ENCODE measurements at regions not wholly inside any gene's neighbourhood (a gene's known extent, or its start where the extent isn't known, plus 50 kb on each side); places are given as distances from the start of the nearest gene placed in this dataset.
"Not testable (repeated sequence)": the region's sequence is repeated elsewhere in the genome, so short reads cannot be mapped to it uniquely, and the experiment has no call there.

GRCh38 chr9:64070611-64071357, 1214.2 kb downstream of the FOXD4L5 start:
- not testable (repeated sequence) for BruUV-seq (replicated peaks)

DNA sequence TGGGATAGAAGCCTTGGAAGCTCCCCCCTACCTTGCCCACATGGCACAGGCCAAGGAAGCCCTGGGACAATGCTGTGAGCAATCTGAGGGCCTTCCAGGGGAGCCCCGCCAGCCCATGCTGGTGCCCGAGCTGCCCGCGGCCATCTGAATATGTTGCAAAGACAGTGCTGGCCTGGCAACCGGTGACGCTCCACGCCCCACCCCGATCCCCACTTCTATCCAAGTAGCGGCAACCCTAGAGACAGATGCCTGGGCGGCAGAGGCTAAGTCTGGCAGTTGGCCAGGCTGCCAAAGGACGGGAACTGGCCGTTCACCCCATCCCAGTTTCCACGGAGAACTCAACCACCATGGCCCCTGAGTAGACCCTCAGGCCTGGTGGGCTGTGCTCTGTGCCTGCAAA, 1214.9 kb downstream of the FOXD4L5 start:
- H3K9ac ChIP-seq (ENCODE audit: low read length); ATAC-seq; H3K4me3 ChIP-seq (replicated peaks in 1 of 2; ENCODE audit: low read depth in 1 of 2, low read length in 2 of 2); H3K4me2 ChIP-seq (ENCODE audit: low read length); intact Hi-C loops (cut with micrococcal nuclease); H3K9me3 ChIP-seq (ENCODE audit: control insufficient read depth in 1 of 2, insufficient read depth in 1 of 2, low read depth in 1 of 2, low read length in 2 of 2); RAD21 ChIA-PET (ENCODE audit: low non-redundant PET in 1 of 2, low total read pairs in 2 of 2, uncharacterized antibody in 2 of 2, unreplicated experiment in 2 of 2); H3K79me2 ChIP-seq (ENCODE audit: insufficient read depth, low read length); H3K4me1 ChIP-seq (ENCODE audit: control insufficient read depth in 1 of 2, insufficient read depth in 2 of 2, low read length in 2 of 2); H4K20me1 ChIP-seq (ENCODE audit: insufficient read depth); H2AFZ ChIP-seq (ENCODE audit: low read depth, low read length, poor library complexity, severe bottlenecking); H3K9me2 ChIP-seq (ENCODE audit: insufficient read depth); CTCF ChIA-PET; H3K27me3 ChIP-seq (ENCODE audit: insufficient read depth, low read length); H3K36me3 ChIP-seq (ENCODE audit: control insufficient read depth in 1 of 2, insufficient read depth in 2 of 2, low read length in 2 of 2); H3K27ac ChIP-seq (ENCODE audit: low read depth, low read length); POLR2A ChIA-PET; DNase-seq (ENCODE audit: low read depth, low spot score); BruUV-seq (replicated peaks): not testable (repeated sequence)

More at GRCh38 chr9:64070611-64071357, 1214.2 kb downstream of the FOXD4L5 start:
- RAD21 ChIA-PET (ENCODE audit: low non-redundant PET in 1 of 2, low total read pairs in 2 of 2, uncharacterized antibody in 2 of 2, unreplicated experiment in 2 of 2); H3K36me3 ChIP-seq (ENCODE audit: control insufficient read depth in 1 of 2, insufficient read depth in 2 of 2, low read length in 2 of 2); H3K4me3 ChIP-seq (replicated peaks in 1 of 2; ENCODE audit: low read depth in 1 of 2, low read length in 2 of 2); H3K79me2 ChIP-seq (ENCODE audit: insufficient read depth, low read length); H3K27me3 ChIP-seq (ENCODE audit: insufficient read depth, low read length); CTCF ChIA-PET; ATAC-seq; H4K20me1 ChIP-seq (ENCODE audit: insufficient read depth); H3K9me2 ChIP-seq (ENCODE audit: insufficient read depth); H2AFZ ChIP-seq (ENCODE audit: low read depth, low read length, poor library complexity, severe bottlenecking); intact Hi-C loops (cut with micrococcal nuclease); POLR2A ChIA-PET; H3K9ac ChIP-seq (ENCODE audit: low read length); H3K4me2 ChIP-seq (ENCODE audit: low read length); H3K4me1 ChIP-seq (ENCODE audit: control insufficient read depth in 1 of 2, insufficient read depth in 2 of 2, low read length in 2 of 2); H3K27ac ChIP-seq (ENCODE audit: low read depth, low read length); DNase-seq (ENCODE audit: low read depth, low spot score); H3K9me3 ChIP-seq (ENCODE audit: control insufficient read depth in 1 of 2, insufficient read depth in 1 of 2, low read depth in 1 of 2, low read length in 2 of 2): not testable (repeated sequence)

GRCh38 chr9:64066736-64067368, 1218.2 kb downstream of the FOXD4L5 start:
- Histone ChIP-seq H3K4me2 (ENCODE audit: low read length) (no peak overlapping the region), H3K9me3 (ENCODE audit: control insufficient read depth in 1 of 2, insufficient read depth in 1 of 2, low read depth in 1 of 2, low read length in 2 of 2) (no peaks in the 10 kb centered on the region), H3K4me1 (ENCODE audit: control insufficient read depth in 1 of 2, insufficient read depth in 2 of 2, low read length in 2 of 2) (no peaks in the 10 kb centered on the region), H3K36me3 (ENCODE audit: control insufficient read depth in 1 of 2, insufficient read depth in 2 of 2, low read length in 2 of 2) (no peaks in the 10 kb centered on the region), H4K20me1 (ENCODE audit: insufficient read depth) (no peaks in the 10 kb centered on the region), H3K79me2 (ENCODE audit: insufficient read depth, low read length) (no peaks in the 10 kb centered on the region), H3K27ac (ENCODE audit: low read depth, low read length) (no peak overlapping the region), H3K9ac (ENCODE audit: low read length) (no peak overlapping the region), H2AFZ (ENCODE audit: low read depth, low read length, poor library complexity, severe bottlenecking) (no peak overlapping the region), H3K27me3 (ENCODE audit: insufficient read depth, low read length) (no peaks in the 10 kb centered on the region), H3K4me3 (replicated peaks in 1 of 2; ENCODE audit: low read depth in 1 of 2, low read length in 2 of 2) (no peak overlapping the region), H3K9me2 (ENCODE audit: insufficient read depth) (no peaks in the 10 kb centered on the region)
- intact Hi-C loops (cut with micrococcal nuclease), result no loop called here
- POLR2A ChIA-PET, result interaction anchor here (0.7 kb wide), 1 partner anchor 11 kb away, joined by 3 read pairs; no protein-coding TSS in a partner anchor
- RAD21 ChIA-PET (ENCODE audit: low non-redundant PET in 1 of 2, low total read pairs in 2 of 2, uncharacterized antibody in 2 of 2, unreplicated experiment in 2 of 2), result no interaction called here
- CTCF ChIA-PET, result no interaction called here
- ATAC-seq (no peak), DNase-seq (ENCODE audit: low read depth, low spot score) (no peak)
- BruUV-seq (replicated peaks), result no TSS peak
- TF ChIP-seq FOSL1 (IDR thresholded peaks at IDR 0.05; ENCODE audit: low read depth) (no peak), EZH2phosphoT487 (IDR thresholded peaks at IDR 0.05; ENCODE audit: borderline replicate concordance) (no peak), SP1 (IDR thresholded peaks at IDR 0.05; ENCODE audit: low read depth) (no peak), RAD21 (IDR thresholded peaks at IDR 0.05; ENCODE audit: low read depth) (no peak), REST (IDR thresholded peaks at IDR 0.05; ENCODE audit: low read depth) (no peak), ZNF274 (IDR thresholded peaks at IDR 0.05; ENCODE audit: low read depth, low read length) (no peak), SIN3A (IDR thresholded peaks at IDR 0.05; ENCODE audit: low read depth) (no peak), ELF1 (IDR thresholded peaks at IDR 0.05; ENCODE audit: borderline replicate concordance, low read depth) (no peak), ATF3 (IDR thresholded peaks at IDR 0.05) (no peak), ZFX (IDR thresholded peaks at IDR 0.05) (no peak)
